HG02623 (cell line): ENCODE measurements at regions not wholly inside any gene's neighbourhood (a gene's known extent, or its start where the extent isn't known, plus 50 kb on each side); places are given as distances from the start of the nearest gene placed in this dataset.

Experiments used
- ATAC-seq: cut with Tn5 transposase; IDR thresholded peaks from one replicate; pipeline ENCODE4 v1.9.1; 2021; ENCODE audit warnings: moderate library complexity; ENCODE audit not compliant: unreplicated experiment

- no peak for ATAC-seq
Observed at GRCh38 chr4:114334884-114335330, 263.7 kb upstream of the UGT8 start.

- ATAC-seq = no peak
Observed at GRCh38 chr4:114335339-114335738, 263.3 kb upstream of the UGT8 start.

DNA sequence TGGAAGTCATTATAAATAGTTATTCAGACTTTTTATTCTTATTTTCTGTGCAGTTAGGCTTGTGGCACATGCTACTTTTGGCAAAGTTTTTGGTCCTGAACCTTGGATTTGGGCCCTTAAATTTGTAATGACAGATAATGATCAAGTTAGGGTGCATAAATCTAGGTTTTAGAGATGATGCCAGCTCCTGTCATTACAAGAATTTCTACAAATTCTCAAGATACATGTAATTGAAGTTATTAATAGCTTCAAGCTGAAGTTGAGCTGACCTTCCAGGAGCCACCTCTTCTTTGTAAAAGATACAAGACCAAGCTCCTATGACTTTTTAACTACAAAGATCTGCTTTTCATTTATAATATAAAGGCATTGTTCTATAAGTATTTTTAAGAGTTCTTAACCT is 255.6 kb upstream of the UGT8 start:
- no peak for ATAC-seq

GRCh38 chr4:114349543-114350175 is 248.9 kb upstream of the UGT8 start:
- ATAC-seq = no peak

GRCh38 chr4:114358901-114359300 is 239.7 kb upstream of the UGT8 start:
- no peak for ATAC-seq

DNA sequence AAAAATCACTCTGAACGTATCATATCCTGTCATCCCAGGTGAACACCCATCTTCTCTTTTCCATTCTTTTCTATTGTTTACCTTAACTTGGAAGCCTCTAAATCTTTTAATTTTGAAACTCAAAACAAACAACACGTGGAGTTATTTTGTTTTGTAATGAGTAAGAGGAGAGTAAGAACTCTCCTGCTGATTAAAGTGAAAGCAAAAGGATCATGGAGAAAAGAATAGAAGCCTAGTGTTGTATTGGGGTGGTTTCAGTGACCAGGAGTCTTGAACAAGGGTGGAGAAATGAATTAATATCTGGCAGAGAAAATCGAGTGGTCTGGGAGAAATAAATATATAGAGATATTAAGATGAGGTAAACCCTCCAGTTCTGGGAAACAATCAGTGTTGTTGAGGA is 237.4 kb upstream of the UGT8 start:
- no peak for ATAC-seq

GRCh38 chr4:114364857-114365256 is 233.8 kb upstream of the UGT8 start:
- no peak for ATAC-seq

DNA sequence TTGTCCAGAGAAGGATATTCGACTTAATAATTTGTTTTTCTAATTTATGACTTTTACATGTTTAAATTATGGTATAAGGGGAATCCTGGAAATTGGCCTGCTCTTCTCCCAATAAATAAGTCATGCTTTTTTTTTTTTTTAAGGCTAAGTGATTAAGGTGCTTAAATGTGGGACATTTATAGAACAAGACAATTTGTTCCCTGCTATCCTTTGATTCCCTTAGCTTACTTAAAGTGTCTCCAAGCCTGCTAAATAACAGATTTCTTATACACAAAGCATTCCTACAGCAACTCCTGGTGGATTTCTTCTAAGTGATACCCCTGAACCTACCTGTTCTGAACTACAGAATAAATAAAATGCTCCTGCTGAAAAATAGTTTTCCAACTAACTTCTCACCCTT is 233.0 kb upstream of the UGT8 start:
- no peak for ATAC-seq

- ATAC-seq = no peak
Observed at GRCh38 chr4:114366368-114366767, 232.2 kb upstream of the UGT8 start.

DNA sequence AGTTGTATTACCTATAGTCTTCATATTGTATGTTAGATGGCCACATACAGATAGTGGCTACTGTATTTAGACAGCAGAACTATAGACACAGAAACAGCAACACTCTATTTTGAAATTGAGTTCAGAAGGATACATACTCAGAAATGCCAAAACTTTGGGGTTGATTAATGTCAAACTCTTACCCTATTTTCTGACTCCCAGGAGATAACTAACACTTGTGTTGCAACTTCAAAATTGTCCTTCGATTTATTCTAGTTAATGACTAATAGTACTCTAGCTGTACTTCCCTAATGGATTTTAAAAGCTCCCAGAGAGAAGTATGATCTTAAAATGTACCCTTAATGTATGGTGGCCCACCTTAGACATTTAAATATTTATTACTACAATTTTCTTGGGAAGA is 229.9 kb upstream of the UGT8 start:
- ATAC-seq = no peak

DNA sequence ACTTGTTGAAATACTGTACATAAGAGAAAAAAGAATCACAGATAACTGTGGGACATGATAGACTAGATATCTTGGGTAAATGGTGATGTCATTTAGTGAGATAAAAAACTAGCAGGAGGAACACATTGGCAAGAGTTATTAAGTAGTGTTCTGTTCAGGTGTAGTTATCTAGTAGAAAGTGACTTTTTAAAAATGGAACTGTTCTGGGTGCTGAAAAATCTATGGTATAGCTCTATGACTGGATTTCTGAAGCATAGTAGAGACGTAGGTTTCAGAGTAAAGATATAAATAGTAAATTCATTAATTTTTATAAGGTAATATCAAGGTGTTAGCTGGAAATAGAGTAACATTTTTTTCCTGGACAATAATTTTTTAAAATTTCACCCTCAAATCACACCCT is 225.1 kb upstream of the UGT8 start:
- no peak for ATAC-seq

GRCh38 chr4:114378305-114378903 is 220.2 kb upstream of the UGT8 start:
- ATAC-seq = no peak

- ATAC-seq = no peak
Observed at GRCh38 chr4:114383067-114383466, 215.5 kb upstream of the UGT8 start.

- ATAC-seq = no peak
Observed at GRCh38 chr4:114383721-114384120, 214.9 kb upstream of the UGT8 start.

DNA sequence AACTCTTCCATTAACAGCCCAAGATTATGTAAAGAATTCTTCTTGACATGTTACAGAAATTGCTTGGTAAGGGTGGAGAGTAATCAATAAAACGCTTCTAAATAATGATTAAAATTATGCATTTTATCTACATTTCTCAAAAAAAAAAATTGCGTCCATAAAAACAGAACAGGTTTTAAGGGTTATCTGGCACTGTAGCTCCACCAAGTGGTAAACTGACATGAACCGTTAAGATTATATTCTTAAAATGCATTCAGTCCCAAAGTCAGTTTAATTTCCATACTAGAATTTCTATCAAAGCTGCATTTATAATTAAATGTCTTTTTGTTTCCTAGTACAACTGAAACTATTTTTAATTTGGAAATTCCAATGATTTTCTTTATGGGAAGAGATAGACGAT is 214.0 kb upstream of the UGT8 start:
- ATAC-seq = no peak

GRCh38 chr4:114385195-114385985 is 213.2 kb upstream of the UGT8 start:
- ATAC-seq = peak; percentile 40

- ATAC-seq = no peak
Observed at GRCh38 chr4:114386637-114387233, 211.9 kb upstream of the UGT8 start.

DNA sequence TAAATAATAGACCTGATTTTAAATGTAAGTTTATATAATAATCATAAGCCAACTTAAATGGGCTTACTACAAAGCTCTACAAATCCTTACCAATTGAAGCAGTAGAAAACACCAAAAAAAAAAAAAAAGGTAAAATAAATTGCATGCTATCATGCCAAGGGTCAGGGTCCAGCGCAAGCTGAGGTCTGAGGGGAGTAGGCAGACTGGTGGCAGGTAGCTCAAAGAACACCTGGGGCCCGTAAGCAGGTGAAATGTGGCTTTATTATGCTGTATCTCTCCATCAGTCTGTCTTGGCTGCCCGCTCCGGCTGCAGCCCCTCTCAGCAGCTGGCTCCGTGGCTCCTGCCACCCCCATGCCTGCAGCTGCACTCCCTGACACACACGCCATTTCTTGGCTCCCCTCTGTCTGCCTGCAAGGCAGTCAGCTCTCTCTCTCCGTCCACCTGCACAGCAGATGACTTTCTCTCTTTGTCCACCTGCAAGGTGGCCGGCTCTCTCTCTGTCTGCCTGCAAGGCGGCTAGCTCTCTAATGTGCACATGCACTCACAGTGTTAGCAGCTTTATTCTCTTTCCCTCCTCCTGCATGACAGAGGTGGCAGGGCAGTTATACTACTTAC is 209.4 kb upstream of the UGT8 start:
- no peak for ATAC-seq

GRCh38 chr4:114393295-114394038 is 205.1 kb upstream of the UGT8 start:
- no peak for ATAC-seq

- ATAC-seq = no peak
Observed at GRCh38 chr4:114396808-114397207, 201.8 kb upstream of the UGT8 start.

GRCh38 chr4:114398410-114398809 is 200.2 kb upstream of the UGT8 start:
- ATAC-seq = no peak
